Adrenal gland (tissue), 5 donors: ENCODE measurements at regions not wholly inside any gene's neighbourhood (a gene's known extent, or its start where the extent isn't known, plus 50 kb on each side); places are given as distances from the start of the nearest gene placed in this dataset.

Experiments used
- POLR2A ChIP-seq, 2 donors: fragments of 450-650 bp; IDR thresholded peaks; one replicate each; pipeline ENCODE4 v1.6.1; 2017; ENCODE audit warnings: antibody characterized with exemption in 2 of 2, mild to moderate bottlenecking in 2 of 2, moderate library complexity in 1 of 2
- TF ChIP-seq, protein P1 (sequence below), 6 experiments: fragments of 450-650 bp in 4 of 6; fragments of 200-600 bp in 2 of 6; sonication (generic) in 1 of 6; IDR thresholded peaks; 1 replicate in 5 of 6; 2 replicates in 1 of 6; pipeline versions ENCODE4 v1.5.1 to v1.8.0; 2016 to 2021; ENCODE audit warnings: antibody characterized with exemption in 6 of 6, mild to moderate bottlenecking in 2 of 6, moderate library complexity in 1 of 6
- donor health status: DM: no; HTN: no; CAD: no.

DNA sequence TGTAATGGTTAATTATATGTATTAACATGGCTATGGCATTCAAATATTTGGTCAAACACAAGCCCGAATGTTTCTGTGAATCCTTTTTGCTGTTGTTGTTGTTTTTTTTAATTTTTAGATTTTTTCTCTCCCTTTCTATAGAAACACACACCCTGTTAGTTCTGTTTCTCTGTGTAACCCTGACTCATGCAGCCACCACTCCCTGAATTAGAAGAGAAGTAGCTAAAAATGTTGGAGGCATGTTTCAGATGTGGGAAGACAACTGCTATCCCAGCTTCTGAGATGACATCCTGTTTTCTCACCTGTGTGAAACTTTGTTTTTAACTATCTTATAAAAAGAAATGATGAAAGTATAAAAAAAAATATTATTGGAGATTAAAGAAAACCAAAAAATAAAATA lies 219.6 kb upstream of the RGPD4 start:
- TF ChIP-seq POLR2A (IDR thresholded peaks at IDR 0.05) = no peak
- TF ChIP-seq, protein P1, sequence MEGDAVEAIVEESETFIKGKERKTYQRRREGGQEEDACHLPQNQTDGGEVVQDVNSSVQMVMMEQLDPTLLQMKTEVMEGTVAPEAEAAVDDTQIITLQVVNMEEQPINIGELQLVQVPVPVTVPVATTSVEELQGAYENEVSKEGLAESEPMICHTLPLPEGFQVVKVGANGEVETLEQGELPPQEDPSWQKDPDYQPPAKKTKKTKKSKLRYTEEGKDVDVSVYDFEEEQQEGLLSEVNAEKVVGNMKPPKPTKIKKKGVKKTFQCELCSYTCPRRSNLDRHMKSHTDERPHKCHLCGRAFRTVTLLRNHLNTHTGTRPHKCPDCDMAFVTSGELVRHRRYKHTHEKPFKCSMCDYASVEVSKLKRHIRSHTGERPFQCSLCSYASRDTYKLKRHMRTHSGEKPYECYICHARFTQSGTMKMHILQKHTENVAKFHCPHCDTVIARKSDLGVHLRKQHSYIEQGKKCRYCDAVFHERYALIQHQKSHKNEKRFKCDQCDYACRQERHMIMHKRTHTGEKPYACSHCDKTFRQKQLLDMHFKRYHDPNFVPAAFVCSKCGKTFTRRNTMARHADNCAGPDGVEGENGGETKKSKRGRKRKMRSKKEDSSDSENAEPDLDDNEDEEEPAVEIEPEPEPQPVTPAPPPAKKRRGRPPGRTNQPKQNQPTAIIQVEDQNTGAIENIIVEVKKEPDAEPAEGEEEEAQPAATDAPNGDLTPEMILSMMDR (IDR thresholded peaks at IDR 0.05) = no peak
